Activated T-cell treated with anti-CD3 and anti-CD28 coated beads for 1 hour (primary cell): ENCODE measurements at regions not wholly inside any gene's neighbourhood (a gene's known extent, or its start where the extent isn't known, plus 50 kb on each side); places are given as distances from the start of the nearest gene placed in this dataset.
"Not testable (repeated sequence)": the region's sequence is repeated elsewhere in the genome, so short reads cannot be mapped to it uniquely, and the experiment has no call there.

Experiments used
- DNase-seq: peaks from one replicate; pipeline ENCODE4 v3.0.0-alpha.2; 2020; ENCODE audit warnings: low read depth

- not testable (repeated sequence) for DNase-seq
Measured at GRCh38 chr10:45250694-45251075, 64.7 kb downstream of the OR13A1 start.
